ENCODE measurements at regions not wholly inside any gene's neighbourhood (a gene's known extent, or its start where the extent isn't known, plus 50 kb on each side); places are given as distances from the start of the nearest gene placed in this dataset.
A peak's percentile ranks its signal among the peaks of the same experiment; 100 is the strongest.

GRCh38 chr14:30322819-30323218 lies 236.1 kb upstream of the G2E3 start:
- Mint-ChIP-seq H3K36me3 (ENCODE audit: low read depth) (no peaks in the 10 kb centered on the region), H3K4me3 (ENCODE audit: unreplicated experiment) (no peak overlapping the region), H3K27ac (ENCODE audit: unreplicated experiment) (no peak overlapping the region), H3K27me3 (ENCODE audit: low read depth) (peaks cover 5% of the 10 kb centered on the region), H3K4me1 (ENCODE audit: low read depth) (no peaks in the 10 kb centered on the region), H3K9me3 (ENCODE audit: low read depth) (peaks cover under 1% of the 10 kb centered on the region)
- no peak for DNase-seq (ENCODE audit: low spot score)
- no peak for TF ChIP-seq CTCF (IDR thresholded peaks at IDR 0.05)

DNA sequence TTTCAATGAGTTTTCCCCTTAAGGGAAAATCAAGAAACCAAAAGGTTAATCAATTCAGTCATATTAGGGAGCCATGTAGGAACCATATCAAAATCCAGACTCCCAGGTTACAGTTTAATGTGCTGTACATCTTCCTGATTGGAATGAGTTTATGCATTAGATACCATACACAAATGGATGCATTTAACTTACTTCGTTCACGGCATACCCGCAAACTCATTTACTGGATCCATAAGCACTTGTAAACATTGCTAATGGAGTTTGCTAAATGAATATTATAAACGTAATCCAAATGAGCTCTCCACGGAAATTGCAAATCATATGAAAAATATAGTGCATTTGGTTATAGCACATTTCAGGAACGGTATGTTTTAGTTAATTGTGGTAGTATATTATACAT lies 228.9 kb upstream of the G2E3 start:
- Mint-ChIP-seq H3K9me3 (ENCODE audit: low read depth) (no peaks in the 10 kb centered on the region), H3K27ac (ENCODE audit: unreplicated experiment) (no peak overlapping the region), H3K36me3 (ENCODE audit: low read depth) (no peaks in the 10 kb centered on the region), H3K4me3 (ENCODE audit: unreplicated experiment) (no peak overlapping the region), H3K27me3 (ENCODE audit: low read depth) (peaks cover 2% of the 10 kb centered on the region), H3K4me1 (ENCODE audit: low read depth) (no peaks in the 10 kb centered on the region)
- no peak for TF ChIP-seq CTCF (IDR thresholded peaks at IDR 0.05)
- no peak for DNase-seq (ENCODE audit: low spot score)

DNA sequence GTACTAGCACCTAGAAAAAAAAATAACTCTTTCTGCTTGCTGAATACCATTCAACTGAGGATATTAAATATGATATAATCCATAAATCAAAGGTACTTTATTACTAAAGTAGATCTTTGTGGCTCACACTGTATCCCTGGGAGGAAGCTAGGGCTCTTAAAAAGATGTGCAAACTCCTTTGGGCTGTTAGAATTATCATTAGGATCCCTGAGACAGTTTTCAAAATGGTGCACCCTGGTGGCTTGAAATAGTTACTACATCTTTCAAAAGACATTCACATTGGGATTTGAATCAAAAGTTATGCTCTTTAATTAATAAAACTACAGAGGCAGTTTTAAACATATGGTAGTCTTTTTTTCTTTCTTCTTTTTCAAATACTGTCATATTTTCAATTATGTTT lies 228.5 kb upstream of the G2E3 start:
- TF ChIP-seq CTCF (IDR thresholded peaks at IDR 0.05): peak; percentile 70
- H3K4me1 Mint-ChIP-seq (ENCODE audit: low read depth): no peaks in the 10 kb centered on the region
- H3K27ac Mint-ChIP-seq (ENCODE audit: unreplicated experiment): no peak overlapping the region
- peaks cover 2% of the 10 kb centered on the region for H3K27me3 Mint-ChIP-seq (ENCODE audit: low read depth)
- no peaks in the 10 kb centered on the region for H3K36me3 Mint-ChIP-seq (ENCODE audit: low read depth)
- DNase-seq (ENCODE audit: low spot score): no peak
- no peaks in the 10 kb centered on the region for H3K9me3 Mint-ChIP-seq (ENCODE audit: low read depth)
- no peak overlapping the region for H3K4me3 Mint-ChIP-seq (ENCODE audit: unreplicated experiment)

DNA sequence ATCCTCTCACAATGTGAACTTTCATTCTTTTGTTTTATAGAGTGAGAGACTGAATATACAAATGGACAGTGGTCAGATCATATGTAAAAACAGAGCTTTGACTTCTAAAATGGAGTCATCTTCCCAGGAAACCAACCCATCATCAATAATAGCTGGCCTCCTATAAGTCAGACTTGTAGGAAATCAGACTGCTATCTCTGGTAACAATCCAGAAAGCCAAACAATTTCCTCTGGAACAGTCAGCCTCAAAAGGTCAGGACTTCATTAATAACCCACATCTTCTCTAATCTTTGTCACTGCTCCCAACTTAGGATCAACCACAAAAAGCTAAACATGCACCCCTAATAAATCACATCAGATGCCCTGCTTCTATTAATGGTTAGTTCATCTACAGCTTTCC lies 227.9 kb upstream of the G2E3 start:
- no peak overlapping the region for H3K27ac Mint-ChIP-seq (ENCODE audit: unreplicated experiment)
- H3K9me3 Mint-ChIP-seq (ENCODE audit: low read depth): no peaks in the 10 kb centered on the region
- no peaks in the 10 kb centered on the region for H3K36me3 Mint-ChIP-seq (ENCODE audit: low read depth)
- no peaks in the 10 kb centered on the region for H3K4me1 Mint-ChIP-seq (ENCODE audit: low read depth)
- no peak for DNase-seq (ENCODE audit: low spot score)
- H3K27me3 Mint-ChIP-seq (ENCODE audit: low read depth): peaks cover 2% of the 10 kb centered on the region
- TF ChIP-seq CTCF (IDR thresholded peaks at IDR 0.05): no peak
- H3K4me3 Mint-ChIP-seq (ENCODE audit: unreplicated experiment): no peak overlapping the region

- no peak for DNase-seq (ENCODE audit: low spot score)
- Mint-ChIP-seq H3K4me3 (ENCODE audit: unreplicated experiment) (no peak overlapping the region), H3K9me3 (ENCODE audit: low read depth) (no peaks in the 10 kb centered on the region), H3K4me1 (ENCODE audit: low read depth) (no peaks in the 10 kb centered on the region), H3K27ac (ENCODE audit: unreplicated experiment) (no peak overlapping the region), H3K27me3 (ENCODE audit: low read depth) (peaks cover 2% of the 10 kb centered on the region), H3K36me3 (ENCODE audit: low read depth) (no peaks in the 10 kb centered on the region)
- TF ChIP-seq CTCF (IDR thresholded peaks at IDR 0.05): no peak
Observed at GRCh38 chr14:30332374-30332773, 226.6 kb upstream of the G2E3 start.
